T-helper 17 cell (primary cell): ENCODE measurements at regions not wholly inside any gene's neighbourhood (a gene's known extent, or its start where the extent isn't known, plus 50 kb on each side); places are given as distances from the start of the nearest gene placed in this dataset.
A peak's percentile ranks its signal among the peaks of the same experiment; 100 is the strongest.

Source experiments
- ATAC-seq: fragments of 150-1000 bp; cut with Tn5 transposase; 2 replicates; pipeline ENCODE4 v1.10.0; 2021; ENCODE audit warnings: mild to moderate bottlenecking, moderate library complexity
- DNase-seq, 3 donors: peaks; one replicate each; pipeline versions ENCODE4 v3.0.0 to v3.0.0-alpha.2; 2020 to 2021
- H3K9me3 ChIP-seq: one replicate; pipeline ENCODE4 v1.7.0; 2013; ENCODE audit warnings: low read length, mild to moderate bottlenecking; ENCODE audit not compliant: control insufficient read depth, poor library complexity, severe bottlenecking
- H3K27ac Mint-ChIP-seq: one replicate; pipeline ENCODE4 v1.8.0; 2022; ENCODE audit warnings: mild to moderate bottlenecking, moderate library complexity, mixed read lengths
- H3K27me3 Mint-ChIP-seq: one replicate; pipeline ENCODE4 v1.8.0; 2022; ENCODE audit warnings: mixed read lengths
- H3K36me3 Mint-ChIP-seq: one replicate; pipeline ENCODE4 v1.8.0; 2022; ENCODE audit warnings: low read depth, mixed read lengths
- H3K4me1 Mint-ChIP-seq: one replicate; pipeline ENCODE4 v1.8.0; 2022; ENCODE audit warnings: mild to moderate bottlenecking, mixed read lengths
- H3K4me3 Mint-ChIP-seq: one replicate; pipeline ENCODE4 v1.8.0; 2022; ENCODE audit warnings: mild to moderate bottlenecking, moderate library complexity, mixed read lengths

DNA sequence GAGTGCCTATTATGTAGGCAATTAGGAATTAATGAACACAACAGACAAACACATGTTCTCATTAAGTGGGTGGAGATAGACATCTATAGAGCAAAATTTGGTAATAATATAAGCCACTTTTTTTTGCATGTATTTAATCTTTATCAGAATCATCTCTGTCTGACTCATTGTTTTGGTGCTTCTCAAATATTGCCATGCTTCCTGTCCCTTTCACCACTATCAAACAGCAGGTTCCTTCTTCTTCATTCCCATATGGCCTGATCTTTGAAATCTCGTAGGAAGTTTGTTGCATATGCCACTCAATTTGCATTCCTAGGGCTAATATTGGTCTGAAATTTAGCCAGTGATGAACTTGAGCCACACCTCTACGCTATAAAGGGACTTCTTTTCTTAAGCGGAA lies 128.9 kb upstream of the SPEF2 start:
- peaks cover 3% of the 10 kb centered on the region for H3K9me3 ChIP-seq
- Mint-ChIP-seq H3K4me1 (no peaks in the 10 kb centered on the region), H3K27me3 (peaks cover 47% of the 10 kb centered on the region), H3K36me3 (no peaks in the 10 kb centered on the region), H3K4me3 (no peak overlapping the region), H3K27ac (no peak overlapping the region)
- ATAC-seq (no peak), DNase-seq (no peak)

DNA sequence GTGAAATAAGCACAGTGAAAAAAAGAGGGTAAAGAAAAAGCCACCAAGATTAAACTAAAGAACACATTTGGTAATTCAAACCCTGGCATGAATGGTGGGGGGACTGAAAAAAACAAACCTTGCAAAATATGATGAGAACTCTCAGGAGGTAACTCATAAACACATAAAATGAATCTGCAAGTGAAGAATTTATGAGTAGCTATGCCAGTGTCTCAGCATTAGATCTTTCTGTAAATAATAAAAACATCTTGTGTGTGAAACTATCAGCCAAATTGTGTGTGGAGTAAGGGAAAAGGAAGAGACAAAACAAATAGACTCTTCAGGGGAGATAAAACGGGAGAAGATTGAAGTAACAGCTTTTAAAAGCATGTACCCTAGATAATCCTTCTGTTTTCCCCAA lies 129.6 kb upstream of the SPEF2 start:
- no peak for DNase-seq
- Mint-ChIP-seq H3K27me3 (peaks cover 47% of the 10 kb centered on the region), H3K4me3 (no peak overlapping the region), H3K36me3 (no peaks in the 10 kb centered on the region), H3K27ac (no peak overlapping the region), H3K4me1 (no peaks in the 10 kb centered on the region)
- no peak for ATAC-seq
- peaks cover 3% of the 10 kb centered on the region for H3K9me3 ChIP-seq

DNA sequence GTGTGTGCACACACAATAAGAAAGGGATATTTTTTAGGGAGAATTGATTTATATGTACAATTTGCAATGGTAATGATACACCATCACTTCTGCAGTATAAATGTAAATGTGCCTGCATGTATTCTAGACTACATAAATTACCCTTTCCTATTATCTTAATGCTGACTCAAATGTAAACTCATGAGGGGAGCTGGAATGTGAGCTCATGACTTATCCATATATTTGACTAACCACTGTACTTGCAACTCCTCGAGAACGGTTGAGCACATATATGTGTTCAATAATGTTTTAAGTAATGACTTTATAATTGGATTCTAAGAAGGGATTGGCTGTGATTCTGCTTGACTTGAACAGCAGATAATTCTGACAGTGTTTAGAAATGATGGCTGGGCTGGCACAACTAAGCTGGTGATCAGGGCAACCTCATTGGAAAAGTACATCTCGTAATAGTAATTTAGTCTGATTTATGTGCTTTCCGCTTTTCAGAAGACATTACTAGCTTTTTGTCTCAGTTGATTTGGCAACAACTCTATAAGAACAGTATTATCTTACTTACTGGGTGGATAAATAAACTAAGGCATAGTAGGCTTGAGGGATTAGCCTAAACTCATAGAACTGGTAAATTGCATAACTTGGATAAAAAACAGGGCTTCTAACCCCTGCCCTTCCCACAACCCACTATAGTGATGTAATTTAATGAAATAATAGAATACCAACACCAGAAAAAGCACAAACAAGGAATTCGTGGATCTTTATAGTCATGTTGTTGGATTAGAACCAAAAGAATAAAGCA lies 130.2 kb upstream of the SPEF2 start:
- no peaks in the 10 kb centered on the region for H3K9me3 ChIP-seq
- Mint-ChIP-seq H3K36me3 (no peaks in the 10 kb centered on the region), H3K27me3 (peaks cover 47% of the 10 kb centered on the region), H3K27ac (no peak overlapping the region), H3K4me1 (no peaks in the 10 kb centered on the region), H3K4me3 (no peak overlapping the region)
- ATAC-seq (no peak), DNase-seq (no peak)

GRCh38 chr5:35485487-35485886 lies 132.2 kb upstream of the SPEF2 start:
- Mint-ChIP-seq H3K27me3 (peaks cover 37% of the 10 kb centered on the region), H3K4me1 (no peaks in the 10 kb centered on the region), H3K27ac (no peak overlapping the region), H3K4me3 (no peak overlapping the region), H3K36me3 (no peaks in the 10 kb centered on the region)
- DNase-seq, result no peak
- no peaks in the 10 kb centered on the region for H3K9me3 ChIP-seq
- no peak for ATAC-seq

DNA sequence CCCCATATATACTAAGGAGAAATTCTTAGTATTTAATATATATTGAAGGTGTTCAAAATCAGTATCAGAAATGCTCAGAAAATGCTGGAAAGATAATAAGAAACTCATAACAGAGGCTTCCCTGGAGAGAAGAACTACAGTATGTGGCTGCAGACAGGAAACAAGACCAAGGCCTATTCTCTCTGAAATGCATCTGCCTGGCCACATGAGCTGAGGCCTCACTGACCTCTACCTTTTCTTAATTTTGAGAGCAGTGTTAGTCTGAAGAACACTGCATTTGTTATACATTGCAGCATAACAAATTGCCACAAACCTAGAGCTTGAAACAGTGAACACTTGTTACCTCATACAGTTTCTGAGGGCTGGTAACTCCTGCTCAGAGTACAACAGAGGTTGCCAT lies 133.4 kb upstream of the SPEF2 start:
- peaks cover under 1% of the 10 kb centered on the region for H3K36me3 Mint-ChIP-seq
- no peaks in the 10 kb centered on the region for H3K9me3 ChIP-seq
- peaks cover 7% of the 10 kb centered on the region for H3K4me1 Mint-ChIP-seq
- H3K27ac Mint-ChIP-seq, result no peak overlapping the region
- ATAC-seq (no peak), DNase-seq (no peak)
- peaks cover 29% of the 10 kb centered on the region for H3K27me3 Mint-ChIP-seq
- H3K4me3 Mint-ChIP-seq, result no peak overlapping the region

DNA sequence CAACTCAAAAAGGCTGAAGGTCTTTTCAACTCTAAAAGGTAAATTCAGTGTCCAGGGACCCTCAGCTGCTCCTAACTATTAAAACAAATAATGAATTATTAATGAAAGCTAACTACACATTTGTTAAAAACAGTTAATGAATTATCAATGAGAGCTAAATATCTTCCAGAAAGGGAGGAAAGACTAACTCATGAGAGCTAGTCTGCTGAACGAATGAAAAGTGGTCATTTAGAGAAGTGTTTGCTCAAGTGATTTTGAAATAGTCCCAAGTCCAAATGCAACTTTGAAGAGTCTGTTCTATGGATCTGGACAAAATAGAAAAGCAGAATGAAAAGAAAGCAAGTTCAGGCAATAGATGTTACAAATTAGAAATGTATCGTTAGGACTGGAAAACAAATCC lies 133.9 kb upstream of the SPEF2 start:
- H3K9me3 ChIP-seq, result no peaks in the 10 kb centered on the region
- Mint-ChIP-seq H3K36me3 (peaks cover 3% of the 10 kb centered on the region), H3K27me3 (peaks cover 29% of the 10 kb centered on the region), H3K4me1 (peaks cover 10% of the 10 kb centered on the region), H3K27ac (no peak overlapping the region), H3K4me3 (no peak overlapping the region)
- DNase-seq (no peak), ATAC-seq (no peak)

DNA sequence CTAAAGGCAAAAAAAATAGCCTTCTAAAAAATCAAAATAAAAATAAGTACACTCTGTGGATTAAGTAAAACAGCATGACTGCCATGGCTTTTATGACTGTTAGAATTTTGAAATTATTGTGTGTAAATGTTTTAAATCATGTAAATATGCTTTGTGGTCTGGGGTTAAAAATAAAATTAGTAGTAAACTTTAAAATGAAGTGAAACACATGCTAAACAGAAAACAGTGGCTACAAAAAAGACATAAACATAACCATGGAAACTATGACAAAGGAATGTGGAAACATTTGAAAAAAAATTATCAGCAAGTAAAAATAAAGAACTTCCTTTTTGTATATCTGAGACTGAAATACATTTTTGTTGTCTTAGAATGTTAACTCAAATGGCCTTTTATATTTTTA lies 134.5 kb upstream of the SPEF2 start:
- Mint-ChIP-seq H3K4me1 (peaks cover 10% of the 10 kb centered on the region), H3K36me3 (peaks cover 3% of the 10 kb centered on the region), H3K27me3 (peaks cover 23% of the 10 kb centered on the region), H3K27ac (no peak overlapping the region), H3K4me3 (no peak overlapping the region)
- no peaks in the 10 kb centered on the region for H3K9me3 ChIP-seq
- no peak for ATAC-seq
- no peak for DNase-seq

DNA sequence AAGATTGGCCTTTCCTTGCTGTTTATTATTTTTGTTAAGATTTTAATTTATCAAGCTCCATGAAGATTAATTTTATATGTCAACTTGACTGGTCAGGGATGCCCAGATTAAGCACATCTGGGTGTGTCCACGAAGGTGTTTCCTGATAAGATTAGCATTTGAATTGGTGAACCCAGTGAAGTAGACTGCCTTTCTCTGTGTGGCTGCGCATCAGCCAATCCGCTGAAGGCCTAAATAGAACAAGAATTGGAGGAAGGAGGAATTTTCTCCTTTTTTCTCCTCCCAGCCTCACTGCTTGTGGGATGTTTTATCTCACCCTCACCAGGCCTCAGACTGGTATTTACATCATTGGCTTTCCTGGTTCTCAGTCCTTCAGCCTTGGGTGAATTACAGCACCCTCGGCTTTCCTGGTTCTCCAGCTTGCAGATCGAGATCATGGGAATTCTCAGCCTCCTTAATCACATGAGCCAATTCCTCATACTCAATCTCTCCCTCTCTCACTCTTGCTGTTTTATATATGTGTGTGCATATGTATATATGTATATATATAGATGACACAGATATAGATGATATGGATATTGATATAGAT lies 135.4 kb upstream of the SPEF2 start:
- H3K27ac Mint-ChIP-seq, result no peak overlapping the region
- DNase-seq, result no peak
- H3K4me1 Mint-ChIP-seq, result peaks cover 10% of the 10 kb centered on the region
- peaks cover 3% of the 10 kb centered on the region for H3K36me3 Mint-ChIP-seq
- H3K4me3 Mint-ChIP-seq, result no peak overlapping the region
- H3K9me3 ChIP-seq, result no peaks in the 10 kb centered on the region
- H3K27me3 Mint-ChIP-seq, result peaks cover 16% of the 10 kb centered on the region
- ATAC-seq, result no peak

GRCh38 chr5:35478856-35479682 lies 138.6 kb upstream of the SPEF2 start:
- DNase-seq, result no peak

DNA sequence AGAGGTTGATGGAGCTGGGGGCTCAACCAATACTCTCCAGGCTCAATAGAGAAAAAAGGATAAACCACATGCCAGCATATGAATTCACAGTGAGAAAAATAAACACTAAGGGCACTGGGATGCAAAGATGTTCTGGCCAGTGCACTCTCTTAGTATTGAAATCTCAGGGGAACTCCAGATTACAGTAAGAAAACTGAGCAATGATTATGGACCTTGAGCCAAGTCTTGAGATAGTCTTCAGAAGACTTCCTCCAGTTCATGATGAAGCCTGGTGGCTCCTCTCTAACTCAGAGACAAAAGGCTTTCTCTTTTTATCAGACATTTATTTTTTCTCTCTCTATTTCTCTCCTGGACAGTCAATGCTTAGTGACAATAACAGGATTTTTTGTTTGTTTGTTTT lies 139.8 kb upstream of the SPEF2 start:
- peaks cover 10% of the 10 kb centered on the region for H3K4me1 Mint-ChIP-seq
- no peak overlapping the region for H3K27ac Mint-ChIP-seq
- ATAC-seq (no peak), DNase-seq (no peak)
- no peaks in the 10 kb centered on the region for H3K9me3 ChIP-seq
- H3K36me3 Mint-ChIP-seq, result peaks cover 3% of the 10 kb centered on the region
- peaks cover 7% of the 10 kb centered on the region for H3K27me3 Mint-ChIP-seq
- H3K4me3 Mint-ChIP-seq, result no peak overlapping the region

More at GRCh38 chr5:35478856-35479682, 138.6 kb upstream of the SPEF2 start:
- Mint-ChIP-seq H3K4me1 (peaks cover 10% of the 10 kb centered on the region), H3K36me3 (peaks cover 3% of the 10 kb centered on the region), H3K27me3 (peaks cover 7% of the 10 kb centered on the region), H3K27ac (peak overlapping the region; percentile 83), H3K4me3 (peak overlapping the region; percentile 81)
- peak; percentile 46 for ATAC-seq
- no peaks in the 10 kb centered on the region for H3K9me3 ChIP-seq

- Mint-ChIP-seq H3K36me3 (peaks cover 3% of the 10 kb centered on the region), H3K4me1 (peaks cover 10% of the 10 kb centered on the region), H3K27ac (no peak overlapping the region), H3K4me3 (no peak overlapping the region), H3K27me3 (peaks cover 7% of the 10 kb centered on the region)
- no peaks in the 10 kb centered on the region for H3K9me3 ChIP-seq
- DNase-seq (no peak), ATAC-seq (no peak)
Observed at GRCh38 chr5:35477321-35477720, 140.3 kb upstream of the SPEF2 start.

DNA sequence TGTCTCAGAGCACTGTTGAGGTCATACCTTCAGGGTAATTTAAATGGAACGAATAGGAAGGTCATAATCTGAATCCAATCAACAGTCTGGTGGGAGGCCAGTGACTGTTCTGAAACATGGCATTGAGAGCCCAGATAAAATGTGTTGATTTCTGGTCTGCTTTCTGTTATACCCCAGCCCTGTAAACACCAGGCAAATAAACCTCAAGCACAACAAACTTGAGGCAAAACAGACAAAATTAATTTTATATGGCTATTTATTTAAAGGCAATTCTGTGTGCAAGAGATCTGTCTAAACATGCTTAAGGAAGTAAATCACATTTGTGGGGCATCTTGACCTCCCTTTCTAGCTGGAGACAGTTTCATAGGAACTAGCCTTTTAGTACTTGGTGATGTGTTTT lies 140.9 kb upstream of the SPEF2 start:
- Mint-ChIP-seq H3K27ac (no peak overlapping the region), H3K36me3 (peaks cover 3% of the 10 kb centered on the region), H3K27me3 (peaks cover 7% of the 10 kb centered on the region), H3K4me3 (no peak overlapping the region), H3K4me1 (peaks cover 10% of the 10 kb centered on the region)
- H3K9me3 ChIP-seq, result no peaks in the 10 kb centered on the region
- DNase-seq, result no peak
- ATAC-seq, result no peak

DNA sequence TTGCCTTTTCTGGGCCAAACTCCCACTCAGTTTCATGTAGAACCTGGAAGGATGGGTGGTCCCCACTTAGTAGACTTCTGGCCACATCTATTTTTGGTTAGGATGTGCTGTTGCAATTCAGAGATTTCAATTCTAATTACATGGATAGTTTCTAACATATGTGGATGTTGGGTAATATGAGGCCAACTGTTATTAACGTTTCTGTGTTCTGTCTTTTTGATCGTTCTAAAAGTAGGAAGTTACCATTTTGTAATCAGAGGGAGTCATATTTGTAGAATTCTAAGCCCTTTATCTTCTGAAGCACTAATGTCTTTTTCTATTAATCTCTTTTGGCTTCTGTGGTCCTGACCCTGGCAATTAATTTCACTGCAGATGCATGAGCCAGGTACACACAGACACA lies 141.6 kb upstream of the SPEF2 start:
- H3K27me3 Mint-ChIP-seq, result peaks cover 7% of the 10 kb centered on the region
- no peak overlapping the region for H3K27ac Mint-ChIP-seq
- DNase-seq (no peak), ATAC-seq (no peak)
- peaks cover 3% of the 10 kb centered on the region for H3K36me3 Mint-ChIP-seq
- peaks cover 12% of the 10 kb centered on the region for H3K4me1 Mint-ChIP-seq
- H3K9me3 ChIP-seq, result no peaks in the 10 kb centered on the region
- no peak overlapping the region for H3K4me3 Mint-ChIP-seq
